Neural progenitor cell (in vitro differentiated cells): ENCODE measurements at regions not wholly inside any gene's neighbourhood (a gene's known extent, or its start where the extent isn't known, plus 50 kb on each side); places are given as distances from the start of the nearest gene placed in this dataset.

ENCODE experiments used
- DNase-seq: peaks from one replicate; pipeline ENCODE4 v3.0.0-alpha.2; 2016; ENCODE audit warnings: low spot score
- H2AFZ ChIP-seq: fragments of 200-600 bp; sonication (generic); replicated peaks from 2 replicates; pipeline ENCODE4 v1.6.1; 2016; ENCODE audit warnings: antibody characterized with exemption
- H3F3A ChIP-seq: fragments of 200-600 bp; sonication (generic); 2 replicates; pipeline ENCODE4 v1.6.1; 2016; ENCODE audit warnings: antibody characterized with exemption, low read depth
- H3K27ac ChIP-seq: fragments of 200-600 bp; sonication (generic); 2 replicates; pipeline ENCODE4 v1.5.1; 2016; ENCODE audit warnings: mild to moderate bottlenecking
- H3K27me3 ChIP-seq: fragments of 200-600 bp; sonication (generic); 2 replicates; pipeline ENCODE4 v1.6.1; 2016; ENCODE audit warnings: mild to moderate bottlenecking, moderate library complexity
- H3K36me3 ChIP-seq: fragments of 200-600 bp; sonication (generic); 2 replicates; pipeline ENCODE4 v1.5.1; 2016
- H3K4me1 ChIP-seq: fragments of 200-600 bp; sonication (generic); 2 replicates; pipeline ENCODE4 v1.6.1; 2016; ENCODE audit warnings: mixed run types
- H3K4me2 ChIP-seq: fragments of 200-600 bp; sonication (generic); 2 replicates; pipeline ENCODE4 v1.6.1; 2016
- H3K4me3 ChIP-seq: fragments of 200-600 bp; sonication (generic); 2 replicates; pipeline ENCODE4 v1.5.1; 2016
- H3K79me2 ChIP-seq: fragments of 200-600 bp; sonication (generic); 2 replicates; pipeline ENCODE4 v1.6.1; 2016; ENCODE audit warnings: low read depth
- H3K9ac ChIP-seq: fragments of 200-600 bp; sonication (generic); 2 replicates; pipeline ENCODE4 v1.6.1; 2016
- H3K9me3 ChIP-seq: fragments of 200-600 bp; sonication (generic); 2 replicates; pipeline ENCODE4 v1.5.1; 2016; ENCODE audit warnings: low read depth
- H4K20me1 ChIP-seq: fragments of 200-600 bp; sonication (generic); 2 replicates; pipeline ENCODE4 v1.6.1; 2016; ENCODE audit warnings: low read depth
- H3K27ac Mint-ChIP-seq: 3 replicates; pipeline ENCODE4 v1.8.0; 2021; ENCODE audit warnings: mixed read lengths
- H3K27me3 Mint-ChIP-seq: 2 replicates; pipeline ENCODE4 v1.8.0; 2022; ENCODE audit warnings: low read depth, mild to moderate bottlenecking, inconsistent platforms, moderate library complexity, mixed read lengths; ENCODE audit not compliant: insufficient read depth
- H3K36me3 Mint-ChIP-seq: 3 replicates; pipeline ENCODE4 v1.8.0; 2021; ENCODE audit warnings: mixed read lengths
- H3K4me1 Mint-ChIP-seq: 3 replicates; pipeline ENCODE4 v1.8.0; 2021; ENCODE audit warnings: mixed read lengths
- H3K4me3 Mint-ChIP-seq: 3 replicates; pipeline ENCODE4 v1.8.0; 2021; ENCODE audit warnings: mild to moderate bottlenecking, moderate library complexity, mixed read lengths
- H3K9me3 Mint-ChIP-seq: 3 replicates; pipeline ENCODE4 v1.8.0; 2020; ENCODE audit warnings: mixed read lengths
- CTCF ChIP-seq: fragments of 200-600 bp; sonication (generic); IDR thresholded peaks from 2 replicates; pipeline ENCODE4 v1.5.1; 2017; ENCODE audit warnings: antibody characterized with exemption, mild to moderate bottlenecking
- EZH2 ChIP-seq: fragments of 200-600 bp; sonication (generic); IDR thresholded peaks from 2 replicates; pipeline ENCODE4 v1.6.1; 2017; ENCODE audit warnings: antibody characterized with exemption, mild to moderate bottlenecking, moderate library complexity
- EZH2phosphoT487 ChIP-seq: fragments of 200-600 bp; sonication (generic); IDR thresholded peaks from 2 replicates; pipeline ENCODE4 v1.6.1; 2017; ENCODE audit warnings: antibody characterized with exemption

DNA sequence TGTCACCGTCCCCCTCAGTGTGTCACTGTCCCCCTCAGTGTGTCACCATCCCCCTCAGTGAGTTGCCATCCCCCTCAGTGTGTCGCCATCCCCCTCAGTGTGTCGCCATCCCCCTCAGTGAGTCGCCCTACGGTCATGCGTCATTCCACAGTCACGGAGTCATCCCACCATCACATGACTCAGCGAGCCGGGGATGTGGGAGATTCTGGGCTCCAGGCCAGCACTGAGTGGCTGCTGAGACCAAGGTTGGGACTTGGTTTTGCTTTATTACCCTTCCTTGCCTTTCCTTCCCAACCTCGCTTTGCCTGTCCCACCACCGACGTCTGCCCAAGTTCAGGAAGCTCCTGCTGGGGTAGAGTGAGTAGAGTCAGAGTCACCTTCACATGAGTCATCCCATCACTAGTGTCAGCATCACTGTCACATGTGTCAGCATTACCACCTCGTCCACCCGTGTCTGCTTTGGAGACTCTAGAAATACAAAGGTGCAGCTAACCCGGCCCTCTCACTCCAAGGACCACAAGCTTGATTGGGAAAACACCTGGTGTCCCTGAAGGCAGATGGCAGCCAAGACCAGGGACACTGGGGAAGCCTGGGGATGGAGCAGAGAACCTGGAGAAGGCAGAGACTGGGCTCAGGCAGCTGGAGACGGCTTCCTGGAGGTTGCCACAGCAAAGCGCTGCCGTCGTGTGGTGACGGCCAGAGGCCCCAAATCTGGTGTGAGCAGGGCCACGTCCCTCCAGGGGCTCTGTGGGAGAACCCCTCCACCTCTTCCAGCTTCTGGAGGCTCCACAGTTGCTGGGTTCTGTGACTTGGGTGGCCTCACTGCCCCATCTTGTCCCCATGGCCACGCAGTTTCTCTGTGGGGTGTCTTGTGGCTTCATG lies 485.2 kb upstream of the SALL3 start:
- peaks cover 10% of the 10 kb centered on the region for H3K9me3 Mint-ChIP-seq

GRCh38 chr18:78495550-78495949 lies 484.1 kb upstream of the SALL3 start:
- Histone ChIP-seq H3K27me3 (no peaks in the 10 kb centered on the region), H2AFZ (no peak overlapping the region), H3F3A (no peaks in the 10 kb centered on the region), H3K79me2 (no peaks in the 10 kb centered on the region), H3K4me3 (no peak overlapping the region), H3K9ac (no peak overlapping the region), H3K27ac (no peak overlapping the region), H3K36me3 (peaks cover 5% of the 10 kb centered on the region), H3K4me1 (no peaks in the 10 kb centered on the region), H3K4me2 (no peak overlapping the region), H3K9me3 (no peaks in the 10 kb centered on the region), H4K20me1 (no peaks in the 10 kb centered on the region)
- no peak for TF ChIP-seq EZH2
- TF ChIP-seq CTCF: no peak
- TF ChIP-seq EZH2phosphoT487: no peak
- Mint-ChIP-seq H3K4me3 (no peak overlapping the region), H3K27ac (no peak overlapping the region), H3K4me1 (no peaks in the 10 kb centered on the region), H3K9me3 (peaks cover 9% of the 10 kb centered on the region), H3K36me3 (no peaks in the 10 kb centered on the region), H3K27me3 (peaks cover 2% of the 10 kb centered on the region)
- no peak for DNase-seq

More for the DNA sequence above, 485.2 kb upstream of the SALL3 start:
- no peaks in the 10 kb centered on the region for H3K4me1 ChIP-seq
- Mint-ChIP-seq H3K4me1 (no peaks in the 10 kb centered on the region), H3K36me3 (no peaks in the 10 kb centered on the region), H3K27ac (peak overlapping the region; percentile 91), H3K4me3 (peak overlapping the region; percentile 69), H3K27me3 (peaks cover 2% of the 10 kb centered on the region)
- H3K9ac ChIP-seq: no peak overlapping the region
- H3K4me3 ChIP-seq: no peak overlapping the region
- H3K4me2 ChIP-seq: no peak overlapping the region
- no peaks in the 10 kb centered on the region for H4K20me1 ChIP-seq
- no peaks in the 10 kb centered on the region for H3F3A ChIP-seq
- no peak for DNase-seq
- no peak for TF ChIP-seq EZH2phosphoT487
- TF ChIP-seq CTCF: no peak
- no peak for TF ChIP-seq EZH2
- no peak overlapping the region for H2AFZ ChIP-seq
- no peaks in the 10 kb centered on the region for H3K27me3 ChIP-seq
- no peak overlapping the region for H3K27ac ChIP-seq
- no peaks in the 10 kb centered on the region for H3K79me2 ChIP-seq
- H3K36me3 ChIP-seq: peaks cover 5% of the 10 kb centered on the region
- no peaks in the 10 kb centered on the region for H3K9me3 ChIP-seq

DNA sequence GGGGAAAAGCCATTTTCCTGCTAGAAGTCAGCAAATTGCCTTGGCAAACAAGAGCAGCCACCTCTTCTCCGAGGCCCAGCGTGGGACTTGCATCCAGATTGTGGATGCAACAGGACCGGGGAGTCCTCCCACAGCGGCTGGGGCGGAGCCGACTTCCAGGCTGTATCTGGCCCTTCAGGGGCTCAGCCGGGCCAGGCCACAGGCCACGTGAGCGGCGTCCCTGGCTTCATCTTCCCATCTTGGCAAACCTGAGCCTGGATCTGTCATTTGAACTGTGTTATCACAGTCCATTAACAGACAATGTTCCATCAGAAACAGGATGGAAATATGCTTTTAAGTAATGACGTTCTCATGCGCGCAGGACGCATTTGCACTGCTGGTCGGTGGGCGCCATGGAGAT lies 483.5 kb upstream of the SALL3 start:
- Mint-ChIP-seq H3K27ac (no peak overlapping the region), H3K36me3 (no peaks in the 10 kb centered on the region), H3K4me3 (no peak overlapping the region), H3K4me1 (no peaks in the 10 kb centered on the region), H3K9me3 (peaks cover 6% of the 10 kb centered on the region), H3K27me3 (peaks cover 2% of the 10 kb centered on the region)
- no peak overlapping the region for H3K4me3 ChIP-seq
- no peak overlapping the region for H3K9ac ChIP-seq
- no peaks in the 10 kb centered on the region for H3K79me2 ChIP-seq
- H3K4me1 ChIP-seq: no peaks in the 10 kb centered on the region
- H3F3A ChIP-seq: no peaks in the 10 kb centered on the region
- no peak overlapping the region for H2AFZ ChIP-seq
- no peak overlapping the region for H3K4me2 ChIP-seq
- DNase-seq: no peak
- H3K36me3 ChIP-seq: peaks cover 5% of the 10 kb centered on the region
- no peak overlapping the region for H3K27ac ChIP-seq
- no peaks in the 10 kb centered on the region for H4K20me1 ChIP-seq
- no peaks in the 10 kb centered on the region for H3K27me3 ChIP-seq
- no peaks in the 10 kb centered on the region for H3K9me3 ChIP-seq
- TF ChIP-seq CTCF (no peak), EZH2phosphoT487 (no peak), EZH2 (no peak)
